Panc1 (cell line): ENCODE measurements at regions not wholly inside any gene's neighbourhood (a gene's known extent, or its start where the extent isn't known, plus 50 kb on each side); places are given as distances from the start of the nearest gene placed in this dataset.

Source experiments
- CTCF ChIP-seq: fragments of 450-650 bp; IDR thresholded peaks from 2 replicates; pipeline ENCODE4 v1.5.1; 2017; ENCODE audit warnings: mild to moderate bottlenecking
- POLR2AphosphoS5 ChIP-seq: IDR thresholded peaks from 2 replicates; pipeline ENCODE4 v1.6.1; 2012; ENCODE audit warnings: mild to moderate bottlenecking, low read depth, low read length, moderate library complexity
- REST ChIP-seq, 2 experiments: IDR thresholded peaks; 2 replicates each; pipeline ENCODE4 v1.6.1; 2011 to 2012; ENCODE audit warnings: low read depth in 2 of 2, control low read depth in 1 of 2, low read length in 1 of 2, mild to moderate bottlenecking in 1 of 2, moderate library complexity in 1 of 2; ENCODE audit not compliant: insufficient read depth in 1 of 2

GRCh38 chr2:78585871-78586270, 439.6 kb upstream of the REG3G start:
- no peak for TF ChIP-seq REST (IDR thresholded peaks at IDR 0.05; ENCODE audit: insufficient read depth in 1 of 2, low read depth in 2 of 2, low read length in 1 of 2)
- TF ChIP-seq CTCF: no peak
- TF ChIP-seq POLR2AphosphoS5: no peak
